ENCODE measurements at regions not wholly inside any gene's neighbourhood (a gene's known extent, or its start where the extent isn't known, plus 50 kb on each side); places are given as distances from the start of the nearest gene placed in this dataset.
"Not testable (repeated sequence)": the region's sequence is repeated elsewhere in the genome, so short reads cannot be mapped to it uniquely, and the experiment has no call there.

DNA sequence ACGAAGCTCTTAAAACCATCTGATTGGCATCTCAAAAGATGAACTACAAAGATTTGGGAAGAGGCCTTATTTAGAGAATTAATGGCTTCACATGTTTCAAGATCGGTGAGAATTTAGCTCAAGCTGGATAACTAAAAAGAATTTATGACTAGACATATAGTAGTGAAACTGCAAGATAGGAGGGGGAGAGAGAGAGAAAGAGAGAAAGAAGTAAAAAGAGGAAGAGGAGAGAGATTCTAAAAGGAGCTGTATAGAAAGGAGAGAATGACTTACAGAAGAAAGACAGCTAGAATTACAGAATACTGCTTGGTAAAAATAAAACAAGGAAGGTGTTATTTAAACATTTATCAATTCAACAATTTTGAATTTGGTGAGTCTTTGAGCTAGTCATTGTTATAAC is 592.3 kb downstream of the SH2D4B start:
- no peak for DNase-seq

DNA sequence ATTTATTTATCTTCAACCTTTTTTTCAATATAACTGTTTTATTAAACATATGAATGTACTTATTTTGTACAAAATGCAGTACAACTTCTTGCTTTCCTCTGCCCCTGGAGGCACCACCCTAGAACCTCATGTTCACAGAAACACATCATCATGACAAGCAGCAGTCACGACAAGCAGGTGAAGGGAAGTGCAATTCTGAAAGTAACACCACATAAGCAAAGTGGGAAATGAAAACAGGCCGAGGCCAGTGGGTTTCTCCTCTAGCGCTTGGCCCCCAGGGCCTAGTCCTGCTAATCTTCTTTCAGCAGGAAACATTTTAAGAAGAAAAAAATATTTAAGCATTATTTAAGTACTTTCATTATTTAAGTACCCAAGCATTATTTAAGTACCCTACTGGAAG is 598.1 kb downstream of the SH2D4B start:
- no peak for DNase-seq

DNA sequence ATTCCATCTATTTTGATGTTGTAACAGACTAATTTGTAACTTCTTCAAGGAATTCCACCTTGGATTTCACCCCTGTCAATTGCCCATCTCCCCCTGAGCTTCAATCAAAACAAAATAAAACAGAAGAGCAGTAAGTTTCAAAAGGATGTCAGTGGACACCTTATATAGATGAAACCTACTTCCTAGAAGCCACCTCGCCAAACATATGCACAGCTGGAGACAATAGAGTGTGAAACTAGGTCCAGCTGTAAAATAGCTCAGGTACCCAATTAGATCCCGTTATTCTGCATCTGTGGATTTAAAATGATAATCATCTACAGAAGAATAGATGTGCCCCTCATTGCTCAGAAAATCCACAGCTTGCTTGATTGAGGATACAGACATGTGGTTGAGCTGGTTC is 598.6 kb downstream of the SH2D4B start:
- DNase-seq, result no peak

DNA sequence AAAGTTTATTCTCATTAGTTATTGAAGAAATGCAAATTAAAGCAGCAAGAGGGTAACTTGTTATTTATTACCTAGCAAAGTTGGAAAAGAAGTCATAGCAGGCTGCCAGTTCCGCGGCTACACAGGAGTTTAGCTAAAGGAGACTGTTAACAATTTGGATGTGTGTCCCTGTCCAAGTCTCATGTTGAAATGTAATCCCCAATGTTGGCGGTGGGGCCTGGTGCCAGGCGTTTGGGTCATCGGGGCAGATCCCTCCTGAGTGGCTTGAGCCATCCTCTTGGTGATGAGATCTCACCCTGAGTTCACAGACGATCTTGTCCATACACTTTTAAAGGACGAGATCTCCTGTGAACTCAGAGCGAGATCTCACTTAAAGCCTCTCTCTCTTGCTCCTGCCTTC is 608.3 kb downstream of the SH2D4B start:
- DNase-seq, result no peak

DNA sequence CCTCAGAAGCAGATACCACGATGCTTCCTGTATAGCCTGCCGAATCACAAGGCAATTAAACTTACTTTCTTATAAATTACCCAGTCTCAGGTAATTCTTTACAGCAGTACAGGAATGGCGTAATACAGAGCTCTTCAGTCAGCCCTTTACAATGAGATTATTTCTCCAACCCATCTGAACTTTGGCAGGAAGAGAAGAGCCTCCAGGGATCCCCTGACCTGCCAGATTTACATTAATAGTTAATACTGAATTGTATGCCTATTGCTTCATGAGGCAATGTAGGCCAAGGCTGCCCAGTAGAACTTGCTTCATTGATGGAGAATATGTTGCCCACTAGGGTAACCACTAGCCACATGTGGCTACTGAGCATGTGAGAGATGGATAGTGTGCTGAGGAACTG is 608.7 kb downstream of the SH2D4B start:
- no peak for DNase-seq

DNA sequence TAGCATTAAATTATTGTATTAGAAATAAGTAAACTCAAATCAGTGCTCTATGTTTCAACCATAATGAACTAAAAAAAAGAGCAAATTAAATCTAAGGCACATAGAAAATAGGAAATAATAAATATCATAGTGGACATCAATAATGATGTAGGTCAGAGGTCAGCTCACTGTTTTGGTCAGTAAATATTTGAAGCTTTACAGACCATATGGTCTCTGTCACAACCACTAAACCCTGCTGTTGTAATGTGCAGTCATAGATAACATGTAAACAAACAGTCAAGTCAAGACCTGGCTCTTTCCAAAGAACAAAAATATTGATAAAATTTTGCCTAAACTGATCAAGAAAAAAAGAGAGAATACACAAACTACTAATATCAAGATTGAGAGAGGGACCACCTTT is 615.0 kb downstream of the SH2D4B start:
- DNase-seq, result no peak

DNA sequence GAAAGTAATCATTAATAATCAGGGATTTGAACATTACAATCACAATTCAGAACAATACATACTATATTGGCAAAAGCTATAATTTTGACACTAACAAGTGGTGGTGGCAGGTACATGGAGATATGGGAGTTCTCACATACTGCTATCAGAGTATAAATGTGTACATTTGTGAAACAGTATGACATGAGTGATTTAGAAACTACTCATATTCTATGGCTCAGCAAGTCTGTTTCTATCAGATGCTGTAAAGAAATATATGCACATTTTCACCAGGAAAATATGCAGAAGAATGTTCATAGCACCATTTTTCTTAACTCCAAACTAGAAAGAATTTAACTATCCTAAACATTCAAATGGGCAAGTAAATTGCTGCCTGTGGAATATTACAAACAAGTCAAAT is 620.0 kb downstream of the SH2D4B start:
- no peak for DNase-seq

DNA sequence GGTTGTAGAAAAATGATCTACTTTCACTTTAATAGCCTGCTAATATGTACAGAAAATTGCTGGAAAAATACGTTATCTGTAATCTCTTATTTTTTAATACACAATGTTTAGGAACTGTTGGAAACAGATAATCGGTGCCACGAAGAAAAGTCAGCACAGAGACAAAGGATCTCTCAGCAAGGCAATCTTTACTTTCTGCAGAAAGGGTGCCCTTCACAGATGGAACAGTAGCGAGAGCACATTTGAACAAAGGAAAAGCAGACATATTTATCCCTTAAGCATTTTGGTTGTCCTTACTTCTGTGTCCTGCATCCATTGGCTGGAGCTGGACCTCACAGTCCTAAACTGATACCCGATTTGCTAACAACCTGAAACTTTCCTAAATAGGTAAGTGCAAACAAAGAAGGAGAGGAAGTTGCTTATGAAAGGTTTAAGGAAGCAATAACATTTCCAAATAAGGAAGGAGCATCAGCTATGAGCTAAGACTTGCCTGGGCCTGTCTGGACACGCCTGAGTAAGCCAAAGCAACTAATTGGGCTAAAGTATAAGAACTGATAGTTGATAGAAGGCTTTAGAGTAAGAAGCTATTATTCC is 640.0 kb downstream of the SH2D4B start:
- no peak for DNase-seq

DNA sequence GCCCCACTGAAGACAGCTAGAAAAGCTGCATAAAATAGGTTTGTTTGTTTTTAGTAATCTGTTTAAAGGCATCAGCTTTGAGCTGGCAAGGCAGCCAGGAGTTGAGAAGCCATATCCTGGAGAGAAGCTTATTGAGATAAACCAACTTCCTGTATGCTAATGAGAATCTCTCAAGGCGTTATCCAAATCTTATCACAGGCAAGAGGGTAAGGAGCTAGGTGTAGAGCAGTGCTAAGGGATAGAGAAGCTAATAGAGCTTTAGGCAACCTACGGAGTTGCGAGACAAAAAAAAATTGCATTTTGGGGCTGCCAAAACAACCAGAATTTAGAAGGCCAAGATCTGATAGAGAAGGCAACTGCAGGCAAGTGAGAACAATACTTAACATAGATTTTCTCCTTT is 641.6 kb downstream of the SH2D4B start:
- DNase-seq, result no peak

DNA sequence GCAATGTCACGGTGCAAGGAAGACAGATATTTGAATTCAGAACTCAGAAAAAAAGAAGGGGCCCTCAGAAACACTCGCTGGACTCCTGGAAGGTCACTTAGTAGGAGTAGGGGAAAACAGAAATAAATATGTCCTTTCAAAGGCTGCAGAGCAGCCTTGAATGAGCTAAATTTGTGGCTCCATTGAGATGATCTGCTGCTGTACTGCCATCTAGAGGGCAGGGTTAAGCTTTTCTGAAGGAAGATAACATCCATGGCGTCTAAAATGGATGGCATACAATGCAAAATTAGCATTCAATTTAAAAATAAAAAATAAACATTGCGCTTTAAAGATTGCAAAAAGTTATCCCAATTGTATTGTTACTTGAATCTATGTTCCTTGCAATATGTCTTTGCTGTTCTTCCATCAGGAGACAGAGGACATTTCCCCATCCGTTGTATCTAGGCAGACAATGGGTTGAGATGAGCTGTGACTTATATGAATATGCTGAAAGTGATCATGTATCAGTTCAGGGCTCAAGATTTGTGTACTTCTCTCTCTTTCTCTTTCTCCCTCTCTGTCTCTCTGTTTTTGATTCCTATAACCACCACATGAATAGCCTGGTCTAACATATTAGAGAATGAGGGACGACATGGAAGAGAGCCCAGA is 642.2 kb downstream of the SH2D4B start:
- DNase-seq, result peak; percentile 12

DNA sequence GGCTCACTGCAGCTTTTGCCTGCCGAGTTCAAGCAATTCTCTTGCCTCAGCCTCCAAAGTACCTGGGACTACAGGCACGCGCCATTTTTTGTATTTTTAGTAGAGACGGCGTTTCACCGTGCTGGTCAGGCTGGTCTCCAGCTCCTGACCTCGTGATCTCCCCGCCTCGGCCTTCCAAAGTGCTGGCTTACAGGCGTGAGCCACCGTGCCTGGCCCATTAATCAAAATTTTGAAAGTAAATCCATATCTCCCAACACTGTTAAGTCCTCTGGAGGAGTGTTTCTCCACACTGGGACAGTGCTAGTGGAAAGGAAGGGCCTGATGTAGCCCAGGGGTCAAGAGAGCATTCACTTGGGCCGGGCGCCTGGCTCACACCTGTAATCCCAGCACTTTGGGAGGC is 644.6 kb downstream of the SH2D4B start:
- DNase-seq, result no peak

DNA sequence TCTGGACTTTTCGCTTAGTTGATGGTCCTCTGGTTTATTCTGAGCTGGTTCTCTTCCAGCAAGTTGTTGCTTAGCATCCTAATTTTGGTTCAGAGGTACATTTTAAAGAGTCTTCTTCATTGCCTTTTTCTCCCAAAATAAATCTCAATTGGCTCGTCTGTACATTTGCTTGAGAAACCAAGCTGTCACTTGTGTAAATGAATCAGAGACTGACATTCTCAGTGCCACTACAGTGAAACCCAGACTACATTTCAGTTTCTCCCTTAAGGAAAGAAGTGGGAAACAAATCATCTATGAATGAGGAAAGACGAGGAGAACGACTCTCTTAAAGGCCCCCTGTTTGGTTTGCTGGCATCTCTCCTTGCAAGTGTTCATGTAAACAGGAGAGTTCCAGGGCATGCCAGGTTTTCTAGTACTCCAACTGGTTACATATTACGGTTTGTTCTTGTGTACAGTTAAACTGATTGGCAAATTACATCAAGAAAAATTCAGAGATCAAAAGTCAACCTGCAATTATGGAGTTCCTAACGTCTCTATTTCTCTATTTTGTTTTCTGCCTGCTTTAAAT is 654.6 kb downstream of the SH2D4B start:
- no peak for DNase-seq

DNA sequence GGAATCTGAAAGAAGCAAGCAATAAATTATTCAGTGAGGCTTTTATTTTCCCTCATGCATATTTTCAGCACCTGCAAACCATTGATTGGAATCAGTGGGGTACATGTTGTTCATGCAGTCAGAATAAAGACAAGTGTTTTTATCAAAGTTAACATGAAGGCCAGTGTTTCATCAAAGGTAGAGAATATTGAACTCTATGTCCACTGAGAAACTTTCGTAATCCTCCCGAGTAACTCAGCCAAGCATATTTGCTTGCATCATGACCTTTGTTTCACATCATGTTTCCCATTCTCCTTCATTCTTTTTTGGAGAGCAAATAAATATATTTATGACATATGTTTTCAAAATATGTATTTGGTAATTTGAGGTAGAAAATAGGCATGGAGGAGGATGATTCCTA is 663.1 kb downstream of the SH2D4B start:
- no peak for DNase-seq

DNA sequence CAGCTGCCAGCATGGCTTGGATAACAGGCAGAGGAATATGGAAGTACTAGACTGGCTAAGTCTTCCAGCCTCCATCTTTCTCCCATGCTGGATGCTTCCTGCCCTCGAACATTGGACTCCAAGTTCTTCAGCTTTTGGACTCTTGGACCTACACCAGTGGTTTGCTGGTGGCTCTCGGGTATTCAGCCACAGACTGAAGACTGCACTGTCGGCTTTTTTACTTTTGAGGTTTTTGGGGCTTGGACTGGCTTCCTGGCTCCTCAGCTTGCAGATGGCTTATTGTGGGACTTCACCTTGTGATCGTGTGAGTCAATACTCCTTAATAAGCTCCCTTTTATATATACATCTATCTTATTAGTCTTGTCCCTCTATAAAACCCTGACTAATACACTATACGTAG is 667.6 kb upstream of the NRG3 start:
- DNase-seq, result not testable (repeated sequence)

DNA sequence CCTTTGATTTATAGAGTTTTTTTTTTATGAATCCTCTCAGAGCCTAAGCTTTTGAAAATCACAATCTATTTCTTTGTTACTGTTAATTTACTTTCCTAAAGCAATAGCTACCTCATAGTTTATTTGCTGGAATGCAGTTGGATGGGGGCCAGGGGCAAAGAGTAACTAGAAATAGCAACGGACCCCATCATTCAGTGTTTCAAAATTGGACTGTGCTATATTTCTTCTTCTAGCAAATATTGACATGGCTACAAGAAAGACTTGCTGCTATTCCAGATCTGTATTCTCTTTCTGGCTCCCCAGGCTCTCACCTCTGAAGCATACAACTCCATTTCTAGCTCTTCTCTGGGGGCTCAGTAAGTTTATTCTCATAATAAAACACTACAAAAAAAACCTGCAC is 661.6 kb upstream of the NRG3 start:
- DNase-seq, result no peak

DNA sequence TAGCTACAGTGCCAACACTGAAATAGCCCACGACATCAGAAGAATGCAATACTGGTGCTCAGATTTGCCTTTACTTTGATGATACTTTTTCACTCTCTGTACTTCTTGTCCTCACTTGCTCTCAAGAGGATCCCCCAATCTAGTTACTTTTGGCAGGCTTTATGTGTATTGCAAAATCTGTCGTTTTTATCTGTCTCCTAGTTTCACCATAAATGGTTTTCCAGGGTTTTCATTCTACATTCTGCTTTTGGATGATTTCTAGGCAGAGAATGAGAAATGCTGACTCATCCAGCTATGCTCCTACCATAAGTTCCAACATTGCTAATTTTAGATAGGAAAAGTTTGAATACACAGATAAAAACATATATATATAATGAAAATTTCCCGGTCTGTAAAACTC is 659.5 kb upstream of the NRG3 start:
- no peak for DNase-seq

DNA sequence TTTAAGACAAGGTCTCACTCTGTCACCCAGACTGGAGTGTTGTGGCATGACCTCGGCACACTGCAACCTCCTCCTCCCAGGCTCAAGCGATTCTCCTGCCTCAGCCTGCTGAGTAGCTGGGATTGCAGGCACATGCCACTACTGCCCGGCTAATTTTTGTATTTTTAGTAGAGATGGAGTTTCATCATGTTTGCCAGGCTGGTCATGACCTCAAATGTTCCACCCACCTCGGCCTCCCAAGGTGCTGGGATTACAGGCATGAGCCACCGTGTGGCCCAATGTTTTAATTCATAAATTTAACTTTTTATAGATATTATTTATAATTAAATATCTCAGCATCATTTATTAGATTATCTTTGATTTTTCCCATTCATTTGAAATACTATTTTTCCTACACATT is 658.0 kb upstream of the NRG3 start:
- no peak for DNase-seq

DNA sequence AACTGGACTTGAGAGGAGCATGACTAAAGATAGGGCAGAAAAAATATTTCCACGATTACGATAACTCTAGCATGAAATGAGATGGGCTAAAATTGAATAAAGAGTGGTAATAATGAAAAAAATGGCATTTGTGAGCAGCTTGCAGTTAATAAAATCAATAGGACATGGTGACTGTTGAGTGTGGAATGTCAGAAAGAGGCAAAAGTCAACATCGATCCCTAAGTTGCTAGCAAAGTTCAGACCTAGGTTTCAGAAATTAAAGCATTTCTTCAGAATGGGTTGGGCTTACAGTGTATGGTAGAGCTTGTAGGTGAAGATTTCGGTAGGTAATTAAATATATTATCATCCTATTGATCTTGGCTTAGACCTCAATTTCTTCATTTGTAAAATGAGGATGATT is 656.7 kb upstream of the NRG3 start:
- no peak for DNase-seq

DNA sequence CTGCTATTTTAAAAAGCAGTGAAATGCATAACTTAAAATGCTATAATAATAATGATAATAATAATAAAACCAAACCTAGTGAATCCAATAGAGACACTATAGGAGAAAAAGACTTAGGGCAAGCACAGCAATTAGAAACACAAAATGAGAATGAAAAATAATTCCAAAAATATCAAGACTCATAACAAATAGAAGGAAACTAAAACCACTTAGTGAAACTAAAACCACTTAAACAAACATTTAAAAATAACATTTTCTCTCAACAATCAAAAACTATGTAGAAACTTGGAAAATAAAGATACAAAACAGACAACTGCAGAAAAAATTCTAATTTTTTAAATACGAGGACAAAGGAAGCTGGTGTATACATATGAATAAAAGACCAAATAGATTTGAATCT is 655.2 kb upstream of the NRG3 start:
- DNase-seq, result no peak

DNA sequence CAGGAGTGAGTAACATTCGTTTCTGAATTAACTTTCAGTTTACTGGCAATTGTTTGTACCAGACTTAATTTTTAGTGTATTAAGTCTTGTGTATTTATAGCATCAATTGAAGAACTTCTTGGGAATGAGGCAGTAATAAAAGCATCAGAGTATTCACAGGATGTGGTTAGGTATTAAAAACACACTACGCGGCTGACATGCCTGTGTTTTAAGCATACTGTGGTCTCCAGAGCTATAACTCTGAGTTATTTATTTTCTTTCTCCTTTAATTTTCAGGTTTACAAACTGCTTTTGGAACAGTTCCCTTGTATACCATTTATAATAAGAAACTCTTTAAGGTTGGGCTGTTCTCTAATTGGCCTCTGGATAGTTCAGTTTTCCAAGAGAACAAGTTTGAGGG is 626.1 kb upstream of the NRG3 start:
- DNase-seq, result no peak

DNA sequence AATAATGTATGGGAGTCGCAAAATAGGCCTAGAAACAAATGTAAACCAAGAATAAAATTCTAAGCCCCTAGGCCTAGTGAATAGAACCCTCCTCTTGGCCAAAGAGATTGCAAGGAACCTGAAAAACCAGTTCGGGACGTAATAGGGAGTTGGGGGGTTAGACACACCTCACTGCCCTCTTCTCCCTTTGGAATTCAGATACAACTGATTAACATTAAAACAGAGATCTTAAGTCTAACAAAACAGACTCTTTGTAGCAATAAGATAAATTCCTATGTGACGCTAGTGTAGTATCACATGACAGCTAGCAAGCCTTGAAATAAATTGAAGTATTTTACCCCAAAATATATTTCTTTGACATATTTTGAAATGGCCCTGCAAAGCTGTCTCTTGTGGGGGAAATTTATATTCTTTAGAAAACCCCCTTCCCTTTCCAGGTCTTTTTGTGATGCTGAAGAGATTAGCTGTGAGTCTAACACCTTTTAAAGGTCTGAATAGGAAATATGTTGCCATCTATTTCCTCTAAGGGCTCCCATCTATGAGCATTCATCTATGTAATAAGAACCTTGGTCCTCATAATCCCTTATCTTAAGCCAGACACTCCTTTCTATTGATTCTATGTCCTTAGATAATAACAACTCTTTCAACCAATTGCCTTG is 623.4 kb upstream of the NRG3 start:
- no peak for DNase-seq

DNA sequence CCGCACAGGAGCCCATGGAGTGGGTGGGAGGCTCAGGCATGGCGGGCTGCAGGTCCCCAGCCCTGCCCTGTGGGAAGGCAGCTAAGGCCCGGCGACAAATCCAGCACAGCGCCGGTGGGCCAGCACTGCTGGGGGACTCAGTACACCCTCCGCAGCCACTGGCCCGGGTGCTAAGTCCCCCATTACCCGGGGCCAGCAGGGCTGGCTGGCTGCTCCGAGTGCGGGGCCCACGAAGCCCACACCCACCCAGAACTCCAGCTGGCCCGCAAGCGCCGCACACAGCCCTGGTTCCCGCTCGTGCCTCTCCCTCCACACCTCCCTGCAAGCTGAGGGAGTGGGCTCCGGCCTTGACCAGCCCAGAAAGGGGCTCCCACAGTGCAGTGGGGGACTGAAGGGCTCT is 610.0 kb upstream of the NRG3 start:
- DNase-seq, result not testable (repeated sequence)

DNA sequence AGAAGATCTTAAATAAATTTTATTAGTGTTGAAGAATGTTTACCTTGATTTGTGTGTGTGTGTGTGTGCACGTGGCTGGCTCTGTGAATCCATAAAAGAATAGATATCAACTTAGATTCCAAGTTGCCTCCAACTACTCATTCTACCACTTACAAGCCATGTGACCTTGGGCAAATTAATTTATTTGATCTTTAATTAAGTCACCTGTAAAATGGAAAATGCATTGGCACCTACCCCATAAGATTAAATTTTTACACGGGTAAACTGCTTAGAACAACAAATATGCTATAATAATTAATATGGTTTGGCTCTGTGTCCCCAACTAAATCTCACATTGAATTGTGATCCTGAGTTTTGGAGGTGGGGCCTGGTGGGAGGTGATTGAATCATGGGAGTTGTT is 604.9 kb upstream of the NRG3 start:
- no peak for DNase-seq

All from RPMI8226 (cell line).